ENCODE measurements at regions not wholly inside any gene's neighbourhood (a gene's known extent, or its start where the extent isn't known, plus 50 kb on each side); places are given as distances from the start of the nearest gene placed in this dataset.

- no peak for TF ChIP-seq EP300 (IDR thresholded peaks at IDR 0.05)
- TF ChIP-seq, protein P1, sequence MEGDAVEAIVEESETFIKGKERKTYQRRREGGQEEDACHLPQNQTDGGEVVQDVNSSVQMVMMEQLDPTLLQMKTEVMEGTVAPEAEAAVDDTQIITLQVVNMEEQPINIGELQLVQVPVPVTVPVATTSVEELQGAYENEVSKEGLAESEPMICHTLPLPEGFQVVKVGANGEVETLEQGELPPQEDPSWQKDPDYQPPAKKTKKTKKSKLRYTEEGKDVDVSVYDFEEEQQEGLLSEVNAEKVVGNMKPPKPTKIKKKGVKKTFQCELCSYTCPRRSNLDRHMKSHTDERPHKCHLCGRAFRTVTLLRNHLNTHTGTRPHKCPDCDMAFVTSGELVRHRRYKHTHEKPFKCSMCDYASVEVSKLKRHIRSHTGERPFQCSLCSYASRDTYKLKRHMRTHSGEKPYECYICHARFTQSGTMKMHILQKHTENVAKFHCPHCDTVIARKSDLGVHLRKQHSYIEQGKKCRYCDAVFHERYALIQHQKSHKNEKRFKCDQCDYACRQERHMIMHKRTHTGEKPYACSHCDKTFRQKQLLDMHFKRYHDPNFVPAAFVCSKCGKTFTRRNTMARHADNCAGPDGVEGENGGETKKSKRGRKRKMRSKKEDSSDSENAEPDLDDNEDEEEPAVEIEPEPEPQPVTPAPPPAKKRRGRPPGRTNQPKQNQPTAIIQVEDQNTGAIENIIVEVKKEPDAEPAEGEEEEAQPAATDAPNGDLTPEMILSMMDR (IDR thresholded peaks at IDR 0.05) = no peak
- TF ChIP-seq POLR2AphosphoS5 (IDR thresholded peaks at IDR 0.05) = no peak
- no peak for TF ChIP-seq POLR2A (IDR thresholded peaks at IDR 0.05)
- H3K36me3 ChIP-seq = no peaks in the 10 kb centered on the region
- no peak overlapping the region for H3K4me3 ChIP-seq
- no peaks in the 10 kb centered on the region for H3K9me3 ChIP-seq
- H3K27ac ChIP-seq = no peak overlapping the region
- H3K27me3 ChIP-seq = no peaks in the 10 kb centered on the region
- ATAC-seq = no peak
- 73 to 93% methylated on average over 3 of the region's 3 CpGs for WGBS, 2 donors (ENCODE audit: low coverage in 1 of 2)
- H3K4me1 ChIP-seq = no peaks in the 10 kb centered on the region
These were observed 506.6 kb upstream of the MAN1A1 start for GRCh38 chr6:119856136-119856535.

DNA sequence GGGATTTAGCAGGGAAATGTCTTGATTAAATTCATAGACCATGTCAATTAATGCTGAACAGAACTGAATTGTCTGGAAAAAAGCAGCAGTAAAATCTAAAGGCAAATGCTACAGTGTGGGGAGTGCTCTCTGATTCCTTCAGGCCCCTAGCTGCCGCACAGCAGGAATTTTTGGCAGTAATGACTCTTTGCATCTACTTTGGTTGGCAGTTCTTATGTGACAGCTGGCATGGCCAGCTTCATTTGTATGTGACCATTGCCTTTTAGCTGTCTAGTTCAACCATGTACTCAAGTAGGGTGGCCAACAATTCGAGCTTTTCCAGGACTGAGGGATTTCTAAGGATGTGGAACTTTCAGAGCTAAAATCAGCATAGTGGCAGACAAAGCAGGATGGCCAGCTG is 499.1 kb upstream of the MAN1A1 start:
- no peak for TF ChIP-seq EP300 (IDR thresholded peaks at IDR 0.05)
- no peak for TF ChIP-seq POLR2AphosphoS5 (IDR thresholded peaks at IDR 0.05)
- no peak for TF ChIP-seq POLR2A (IDR thresholded peaks at IDR 0.05)
- TF ChIP-seq, protein P1 (IDR thresholded peaks at IDR 0.05) = no peak
- no peak overlapping the region for H3K4me3 ChIP-seq
- H3K9me3 ChIP-seq = no peaks in the 10 kb centered on the region
- H3K27ac ChIP-seq = no peak overlapping the region
- ATAC-seq = no peak
- no peaks in the 10 kb centered on the region for H3K4me1 ChIP-seq
- H3K36me3 ChIP-seq = no peaks in the 10 kb centered on the region
- WGBS, 2 donors (ENCODE audit: low coverage in 1 of 2) = 89% methylated on average over 2 of the region's 2 CpGs; no CpG with 5 or more reads in 1 of the 2 donors
- no peaks in the 10 kb centered on the region for H3K27me3 ChIP-seq

DNA sequence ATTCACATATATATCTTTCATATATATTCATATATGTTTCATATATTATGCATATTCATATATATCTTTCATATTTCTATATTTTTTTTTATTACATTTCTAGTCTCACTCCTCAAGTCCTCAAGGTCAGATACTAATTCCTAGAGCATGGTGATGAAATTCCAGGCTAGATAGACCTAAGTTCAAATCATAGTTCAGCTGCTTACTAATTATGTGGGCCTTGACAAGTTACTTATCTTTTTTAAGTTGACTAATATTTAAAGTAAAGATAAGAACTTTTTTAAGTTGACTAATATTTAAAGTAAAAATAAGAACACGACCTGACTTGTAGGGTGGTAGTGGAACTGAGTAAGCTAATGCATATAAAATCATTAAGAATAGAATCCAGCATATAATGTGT is 495.6 kb upstream of the MAN1A1 start:
- H3K27ac ChIP-seq = no peak overlapping the region
- H3K27me3 ChIP-seq = no peaks in the 10 kb centered on the region
- no peaks in the 10 kb centered on the region for H3K4me1 ChIP-seq
- H3K36me3 ChIP-seq = no peaks in the 10 kb centered on the region
- H3K4me3 ChIP-seq = no peak overlapping the region
- H3K9me3 ChIP-seq = peaks cover 0 to 4% (median 0%) of the 10 kb centered on the region in 3 donors
- no peak for ATAC-seq
- 67% methylated on average over 1 of the region's 1 CpG for WGBS, 2 donors (ENCODE audit: low coverage in 1 of 2)
- TF ChIP-seq, protein P1 (IDR thresholded peaks at IDR 0.05) = no peak
- TF ChIP-seq POLR2A (IDR thresholded peaks at IDR 0.05) (no peak), EP300 (IDR thresholded peaks at IDR 0.05) (no peak), POLR2AphosphoS5 (IDR thresholded peaks at IDR 0.05) (no peak)

- no peak for TF ChIP-seq POLR2AphosphoS5 (IDR thresholded peaks at IDR 0.05)
- TF ChIP-seq POLR2A (IDR thresholded peaks at IDR 0.05) = no peak
- TF ChIP-seq, protein P1 (IDR thresholded peaks at IDR 0.05) = no peak
- TF ChIP-seq EP300 (IDR thresholded peaks at IDR 0.05) = no peak
- peaks cover 0 to 6% (median 0%) of the 10 kb centered on the region in 3 donors for H3K9me3 ChIP-seq
- no peak for ATAC-seq
- H3K4me1 ChIP-seq = no peaks in the 10 kb centered on the region
- 35 to 47% methylated on average over 2 of the region's 2 CpGs for WGBS, 2 donors (ENCODE audit: low coverage in 1 of 2)
- no peak overlapping the region for H3K27ac ChIP-seq
- H3K4me3 ChIP-seq = no peak overlapping the region
- H3K27me3 ChIP-seq = no peaks in the 10 kb centered on the region
- H3K36me3 ChIP-seq = no peaks in the 10 kb centered on the region
These were observed 494.8 kb upstream of the MAN1A1 start for GRCh38 chr6:119844387-119844786.

GRCh38 chr6:119842191-119842590 is 492.6 kb upstream of the MAN1A1 start:
- Histone ChIP-seq H3K36me3 (no peaks in the 10 kb centered on the region), H3K4me1 (no peaks in the 10 kb centered on the region), H3K9me3 (peaks cover 0 to 6% (median 0%) of the 10 kb centered on the region in 3 donors), H3K27ac (no peak overlapping the region), H3K27me3 (no peaks in the 10 kb centered on the region), H3K4me3 (no peak overlapping the region)
- 50 to 100% methylated on average over 1 to 2 of the region's 3 CpGs for WGBS, 2 donors (ENCODE audit: low coverage in 1 of 2)
- no peak for ATAC-seq
- no peak for TF ChIP-seq POLR2A (IDR thresholded peaks at IDR 0.05)
- TF ChIP-seq EP300 (IDR thresholded peaks at IDR 0.05) = no peak
- TF ChIP-seq, protein P1 (IDR thresholded peaks at IDR 0.05) = no peak
- no peak for TF ChIP-seq POLR2AphosphoS5 (IDR thresholded peaks at IDR 0.05)

All from gastroesophageal sphincter (tissue), 4 donors.